ENCODE measurements at regions not wholly inside any gene's neighbourhood (a gene's known extent, or its start where the extent isn't known, plus 50 kb on each side); places are given as distances from the start of the nearest gene placed in this dataset.

DNA sequence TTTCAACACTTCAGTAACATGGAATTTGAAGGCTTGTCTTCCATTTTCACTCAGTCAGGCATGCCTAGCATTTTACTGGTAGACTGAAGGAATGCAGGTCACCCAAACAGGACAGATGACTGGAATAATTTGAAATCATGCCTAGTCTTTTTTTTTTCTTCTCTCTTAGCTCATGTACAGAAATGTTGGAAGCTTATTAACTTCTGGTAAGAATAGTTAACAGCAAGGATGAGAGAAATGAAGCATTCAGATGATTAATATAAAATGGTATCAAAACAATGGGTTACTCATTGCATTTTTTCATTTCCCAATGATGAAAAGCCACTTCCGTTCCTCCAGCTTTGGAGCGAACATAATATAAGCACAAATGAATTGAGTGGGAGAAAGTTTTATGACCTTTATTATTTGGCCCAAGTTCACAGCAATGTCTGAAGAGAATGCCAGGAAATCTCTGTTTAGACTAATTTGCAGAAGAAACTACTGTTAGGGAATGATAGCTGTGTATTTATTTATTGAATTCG lies 431.6 kb upstream of the RASGRP1 start:
- Histone ChIP-seq H3K79me2 (replicated peaks; ENCODE audit: insufficient read depth, low read length) (no peaks in the 10 kb centered on the region), H3K4me2 (ENCODE audit: low read length) (no peak overlapping the region), H3K27ac (ENCODE audit: low read length) (no peak overlapping the region), H3K9me2 (ENCODE audit: insufficient read depth, low read length) (no peaks in the 10 kb centered on the region), H3K4me3 (ENCODE audit: low read length) (no peak overlapping the region), H3F3A (ENCODE audit: insufficient read depth, low read length, poor library complexity, severe bottlenecking) (no peaks in the 10 kb centered on the region), H3K36me3 (ENCODE audit: insufficient read depth, low read length) (no peaks in the 10 kb centered on the region), H4K20me1 (ENCODE audit: insufficient read depth) (no peaks in the 10 kb centered on the region), H3K9me3 (ENCODE audit: low read length) (no peaks in the 10 kb centered on the region), H3K9ac (ENCODE audit: low read length) (no peak overlapping the region), H3K27me3 (ENCODE audit: insufficient read depth, low read depth, low read length) (no peaks in the 10 kb centered on the region), H2AFZ (ENCODE audit: low read depth, low read length) (no peak overlapping the region)
- TF ChIP-seq, protein P1, sequence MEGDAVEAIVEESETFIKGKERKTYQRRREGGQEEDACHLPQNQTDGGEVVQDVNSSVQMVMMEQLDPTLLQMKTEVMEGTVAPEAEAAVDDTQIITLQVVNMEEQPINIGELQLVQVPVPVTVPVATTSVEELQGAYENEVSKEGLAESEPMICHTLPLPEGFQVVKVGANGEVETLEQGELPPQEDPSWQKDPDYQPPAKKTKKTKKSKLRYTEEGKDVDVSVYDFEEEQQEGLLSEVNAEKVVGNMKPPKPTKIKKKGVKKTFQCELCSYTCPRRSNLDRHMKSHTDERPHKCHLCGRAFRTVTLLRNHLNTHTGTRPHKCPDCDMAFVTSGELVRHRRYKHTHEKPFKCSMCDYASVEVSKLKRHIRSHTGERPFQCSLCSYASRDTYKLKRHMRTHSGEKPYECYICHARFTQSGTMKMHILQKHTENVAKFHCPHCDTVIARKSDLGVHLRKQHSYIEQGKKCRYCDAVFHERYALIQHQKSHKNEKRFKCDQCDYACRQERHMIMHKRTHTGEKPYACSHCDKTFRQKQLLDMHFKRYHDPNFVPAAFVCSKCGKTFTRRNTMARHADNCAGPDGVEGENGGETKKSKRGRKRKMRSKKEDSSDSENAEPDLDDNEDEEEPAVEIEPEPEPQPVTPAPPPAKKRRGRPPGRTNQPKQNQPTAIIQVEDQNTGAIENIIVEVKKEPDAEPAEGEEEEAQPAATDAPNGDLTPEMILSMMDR (IDR thresholded peaks at IDR 0.05; ENCODE audit: poor library complexity, severe bottlenecking) = no peak
- no peak for TF ChIP-seq MXI1 (conservative IDR thresholded peaks at IDR 0.05; ENCODE audit: poor library complexity, severe bottlenecking)
- no peak for TF ChIP-seq POLR2AphosphoS5 (IDR thresholded peaks at IDR 0.05)
- TF ChIP-seq EP300 (conservative IDR thresholded peaks at IDR 0.05; ENCODE audit: poor library complexity, severe bottlenecking) = no peak
- TF ChIP-seq, protein P2, sequence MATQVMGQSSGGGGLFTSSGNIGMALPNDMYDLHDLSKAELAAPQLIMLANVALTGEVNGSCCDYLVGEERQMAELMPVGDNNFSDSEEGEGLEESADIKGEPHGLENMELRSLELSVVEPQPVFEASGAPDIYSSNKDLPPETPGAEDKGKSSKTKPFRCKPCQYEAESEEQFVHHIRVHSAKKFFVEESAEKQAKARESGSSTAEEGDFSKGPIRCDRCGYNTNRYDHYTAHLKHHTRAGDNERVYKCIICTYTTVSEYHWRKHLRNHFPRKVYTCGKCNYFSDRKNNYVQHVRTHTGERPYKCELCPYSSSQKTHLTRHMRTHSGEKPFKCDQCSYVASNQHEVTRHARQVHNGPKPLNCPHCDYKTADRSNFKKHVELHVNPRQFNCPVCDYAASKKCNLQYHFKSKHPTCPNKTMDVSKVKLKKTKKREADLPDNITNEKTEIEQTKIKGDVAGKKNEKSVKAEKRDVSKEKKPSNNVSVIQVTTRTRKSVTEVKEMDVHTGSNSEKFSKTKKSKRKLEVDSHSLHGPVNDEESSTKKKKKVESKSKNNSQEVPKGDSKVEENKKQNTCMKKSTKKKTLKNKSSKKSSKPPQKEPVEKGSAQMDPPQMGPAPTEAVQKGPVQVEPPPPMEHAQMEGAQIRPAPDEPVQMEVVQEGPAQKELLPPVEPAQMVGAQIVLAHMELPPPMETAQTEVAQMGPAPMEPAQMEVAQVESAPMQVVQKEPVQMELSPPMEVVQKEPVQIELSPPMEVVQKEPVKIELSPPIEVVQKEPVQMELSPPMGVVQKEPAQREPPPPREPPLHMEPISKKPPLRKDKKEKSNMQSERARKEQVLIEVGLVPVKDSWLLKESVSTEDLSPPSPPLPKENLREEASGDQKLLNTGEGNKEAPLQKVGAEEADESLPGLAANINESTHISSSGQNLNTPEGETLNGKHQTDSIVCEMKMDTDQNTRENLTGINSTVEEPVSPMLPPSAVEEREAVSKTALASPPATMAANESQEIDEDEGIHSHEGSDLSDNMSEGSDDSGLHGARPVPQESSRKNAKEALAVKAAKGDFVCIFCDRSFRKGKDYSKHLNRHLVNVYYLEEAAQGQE (IDR thresholded peaks at IDR 0.05; ENCODE audit: borderline replicate concordance) = no peak
- no peak for TF ChIP-seq EZH2 (IDR thresholded peaks at IDR 0.05; ENCODE audit: borderline replicate concordance, insufficient read depth, low read length, poor library complexity, severe bottlenecking)
- TF ChIP-seq SMC3 (conservative IDR thresholded peaks at IDR 0.05; ENCODE audit: poor library complexity) = no peak
- no peak for TF ChIP-seq TAF1 (IDR thresholded peaks at IDR 0.05; ENCODE audit: low read depth)
- TF ChIP-seq RAD21 (conservative IDR thresholded peaks at IDR 0.05) = no peak

DNA sequence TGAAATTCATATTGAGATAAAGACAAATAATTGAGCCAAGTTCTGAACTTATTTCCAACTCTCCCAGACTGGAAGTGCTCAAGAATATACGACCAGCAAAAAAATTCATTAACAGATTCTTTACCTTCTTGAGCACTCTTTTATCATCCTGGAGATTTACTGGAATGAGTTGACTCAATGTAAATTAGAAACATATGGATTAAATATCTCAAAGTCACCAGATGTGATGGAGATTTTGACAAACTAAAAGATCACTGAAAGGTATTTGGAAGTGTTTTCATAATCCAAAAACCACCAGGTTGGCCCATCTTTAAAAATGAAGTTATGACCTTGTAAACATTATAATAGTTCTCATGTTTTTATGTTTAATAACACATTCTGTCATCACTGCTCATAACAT lies 433.2 kb upstream of the RASGRP1 start:
- H4K20me1 ChIP-seq (ENCODE audit: insufficient read depth) = no peaks in the 10 kb centered on the region
- H3K27ac ChIP-seq (ENCODE audit: low read length) = no peak overlapping the region
- H3K79me2 ChIP-seq (replicated peaks; ENCODE audit: insufficient read depth, low read length) = no peaks in the 10 kb centered on the region
- H3K27me3 ChIP-seq (ENCODE audit: insufficient read depth, low read depth, low read length) = no peaks in the 10 kb centered on the region
- H3F3A ChIP-seq (ENCODE audit: insufficient read depth, low read length, poor library complexity, severe bottlenecking) = no peaks in the 10 kb centered on the region
- H2AFZ ChIP-seq (ENCODE audit: low read depth, low read length) = no peak overlapping the region
- H3K9ac ChIP-seq (ENCODE audit: low read length) = no peak overlapping the region
- no peaks in the 10 kb centered on the region for H3K36me3 ChIP-seq (ENCODE audit: insufficient read depth, low read length)
- no peak overlapping the region for H3K4me3 ChIP-seq (ENCODE audit: low read length)
- H3K4me2 ChIP-seq (ENCODE audit: low read length) = no peak overlapping the region
- H3K9me2 ChIP-seq (ENCODE audit: insufficient read depth, low read length) = no peaks in the 10 kb centered on the region
- TF ChIP-seq, protein P2 (IDR thresholded peaks at IDR 0.05; ENCODE audit: borderline replicate concordance) = no peak
- H3K9me3 ChIP-seq (ENCODE audit: low read length) = no peaks in the 10 kb centered on the region
